Panc1 (cell line): ENCODE measurements at regions not wholly inside any gene's neighbourhood (a gene's known extent, or its start where the extent isn't known, plus 50 kb on each side); places are given as distances from the start of the nearest gene placed in this dataset.

Source experiments
- ATAC-seq: fragments of 200-7000 bp; cut with Tn5 transposase; 2 replicates; pipeline ENCODE4 v1.9.1; 2020; ENCODE audit warnings: mild to moderate bottlenecking, moderate library complexity
- BruUV-seq: library from RNA; stranded (reverse); fragments of 400-500 nt; replicated peaks from 2 replicates; lab custom pipeline; 2021; lab: Mats Ljungman, UMichigan
- CTCF ChIA-PET: fragments of 300-600 bp; sonication (Branson Sonifier 250); formaldehyde crosslinking; loops from one replicate; lab custom pipeline; 2022; ENCODE audit warnings: antibody characterized with exemption; lab: Charles Lee
- POLR2A ChIA-PET: fragments of 300-600 bp; sonication (Branson Sonifier 250); formaldehyde crosslinking; loops from one replicate; lab custom pipeline; 2022; ENCODE audit warnings: antibody characterized with exemption; lab: Charles Lee
- DNase-seq: peaks from one replicate; pipeline ENCODE4 v3.0.0-alpha.2; 2010; ENCODE audit warnings: low read depth, low spot score
- H3K27ac ChIP-seq: 2 replicates; pipeline ENCODE4 v1.5.1; 2011; ENCODE audit warnings: mild to moderate bottlenecking, low read length, inconsistent platforms
- H3K27me3 ChIP-seq: fragments of 200-500 bp; sonication (Bioruptor generic); 2 replicates; pipeline ENCODE4 v1.6.0; 2014; ENCODE audit warnings: low read length, inconsistent platforms; ENCODE audit not compliant: control insufficient read depth, insufficient read depth
- H3K36me3 ChIP-seq: fragments of 200-500 bp; sonication (Bioruptor generic); 2 replicates; pipeline ENCODE4 v1.5.1; 2014; ENCODE audit warnings: inconsistent platforms, mild to moderate bottlenecking, low read length, moderate library complexity; ENCODE audit not compliant: control insufficient read depth, insufficient read depth
- H3K4me1 ChIP-seq: 2 replicates; pipeline ENCODE4 v1.5.1; 2011; ENCODE audit warnings: inconsistent platforms, mild to moderate bottlenecking, low read length, moderate library complexity; ENCODE audit not compliant: control insufficient read depth, insufficient read depth
- H3K4me3 ChIP-seq, 2 experiments: 2 replicates each; pipeline ENCODE4 v1.5.1; 2011 to 2012; ENCODE audit warnings: low read depth in 2 of 2, low read length in 2 of 2, mild to moderate bottlenecking in 2 of 2, inconsistent platforms in 1 of 2, moderate library complexity in 1 of 2
- H3K9me3 ChIP-seq: fragments of 200-500 bp; sonication (Bioruptor generic); 2 replicates; pipeline ENCODE4 v1.5.1; 2014; ENCODE audit warnings: low read depth, mild to moderate bottlenecking, inconsistent platforms, low read length, moderate library complexity; ENCODE audit not compliant: control insufficient read depth, insufficient read depth
- POLR2AphosphoS5 ChIP-seq: IDR thresholded peaks from 2 replicates; pipeline ENCODE4 v1.6.1; 2012; ENCODE audit warnings: mild to moderate bottlenecking, low read depth, low read length, moderate library complexity
- SIN3A ChIP-seq: IDR thresholded peaks from 2 replicates; pipeline ENCODE4 v1.6.1; 2012; ENCODE audit warnings: low read depth, mild to moderate bottlenecking, low read length, moderate library complexity, borderline replicate concordance; ENCODE audit not compliant: insufficient read depth
- TCF7L2 ChIP-seq: IDR thresholded peaks from 2 replicates; pipeline ENCODE4 v1.6.1; 2011; ENCODE audit warnings: mild to moderate bottlenecking, low read depth, low read length, inconsistent platforms
- in situ Hi-C: cut with HindIII; loops from 2 replicates; pipeline ENCODE4 v1.10.0; 2016; ENCODE audit warnings: low sequenced_read_pairs, low pct_unique_long_range_greater_than_20kb
- intact Hi-C: fragments of 100-400 bp; cut with micrococcal nuclease; formaldehyde crosslinking; loops from one replicate; pipeline ENCODE4 v1.10.0; 2022; ENCODE audit not compliant: unreplicated experiment
- TF ChIP-seq, protein P1 (sequence below), 2 experiments: IDR thresholded peaks; 2 replicates each; pipeline ENCODE4 v1.6.1; 2011 to 2012; ENCODE audit warnings: low read depth in 2 of 2, control low read depth in 1 of 2, low read length in 1 of 2, mild to moderate bottlenecking in 1 of 2, moderate library complexity in 1 of 2; ENCODE audit not compliant: insufficient read depth in 1 of 2
- TF ChIP-seq, protein P2 (sequence below): fragments of 450-650 bp; IDR thresholded peaks from 2 replicates; pipeline ENCODE4 v1.5.1; 2017; ENCODE audit warnings: mild to moderate bottlenecking

DNA sequence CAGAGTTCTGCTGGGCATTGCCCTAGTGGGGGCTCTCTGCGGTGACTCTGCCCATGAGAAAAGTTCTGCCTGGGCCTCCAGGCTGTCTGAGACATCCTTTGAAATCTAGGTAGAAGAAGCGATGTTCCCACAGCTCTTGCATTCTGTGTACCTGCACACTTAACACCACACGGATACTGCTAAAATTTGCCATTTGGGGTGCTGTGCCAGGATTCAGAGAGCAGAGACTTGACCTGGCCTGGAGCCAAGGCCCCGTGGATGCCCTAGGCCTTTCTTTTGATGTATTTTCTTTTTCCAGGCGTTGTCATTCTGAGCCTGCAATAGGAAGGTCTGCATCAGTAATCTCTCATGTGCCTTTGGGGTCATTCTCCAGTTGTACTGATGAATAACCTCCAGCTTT, 89.3 kb upstream of the IL12B start:
- Histone ChIP-seq H3K27me3 (no peaks in the 10 kb centered on the region), H3K27ac (no peak overlapping the region), H3K9me3 (no peaks in the 10 kb centered on the region), H3K4me3 (no peak overlapping the region), H3K36me3 (no peaks in the 10 kb centered on the region), H3K4me1 (no peaks in the 10 kb centered on the region)
- CTCF ChIA-PET, result no interaction called here
- POLR2A ChIA-PET, result no interaction called here
- in situ Hi-C loops (no loop called here), intact Hi-C loops (no loop called here)
- ATAC-seq (no peak), DNase-seq (no peak)
- TF ChIP-seq, protein P1, sequence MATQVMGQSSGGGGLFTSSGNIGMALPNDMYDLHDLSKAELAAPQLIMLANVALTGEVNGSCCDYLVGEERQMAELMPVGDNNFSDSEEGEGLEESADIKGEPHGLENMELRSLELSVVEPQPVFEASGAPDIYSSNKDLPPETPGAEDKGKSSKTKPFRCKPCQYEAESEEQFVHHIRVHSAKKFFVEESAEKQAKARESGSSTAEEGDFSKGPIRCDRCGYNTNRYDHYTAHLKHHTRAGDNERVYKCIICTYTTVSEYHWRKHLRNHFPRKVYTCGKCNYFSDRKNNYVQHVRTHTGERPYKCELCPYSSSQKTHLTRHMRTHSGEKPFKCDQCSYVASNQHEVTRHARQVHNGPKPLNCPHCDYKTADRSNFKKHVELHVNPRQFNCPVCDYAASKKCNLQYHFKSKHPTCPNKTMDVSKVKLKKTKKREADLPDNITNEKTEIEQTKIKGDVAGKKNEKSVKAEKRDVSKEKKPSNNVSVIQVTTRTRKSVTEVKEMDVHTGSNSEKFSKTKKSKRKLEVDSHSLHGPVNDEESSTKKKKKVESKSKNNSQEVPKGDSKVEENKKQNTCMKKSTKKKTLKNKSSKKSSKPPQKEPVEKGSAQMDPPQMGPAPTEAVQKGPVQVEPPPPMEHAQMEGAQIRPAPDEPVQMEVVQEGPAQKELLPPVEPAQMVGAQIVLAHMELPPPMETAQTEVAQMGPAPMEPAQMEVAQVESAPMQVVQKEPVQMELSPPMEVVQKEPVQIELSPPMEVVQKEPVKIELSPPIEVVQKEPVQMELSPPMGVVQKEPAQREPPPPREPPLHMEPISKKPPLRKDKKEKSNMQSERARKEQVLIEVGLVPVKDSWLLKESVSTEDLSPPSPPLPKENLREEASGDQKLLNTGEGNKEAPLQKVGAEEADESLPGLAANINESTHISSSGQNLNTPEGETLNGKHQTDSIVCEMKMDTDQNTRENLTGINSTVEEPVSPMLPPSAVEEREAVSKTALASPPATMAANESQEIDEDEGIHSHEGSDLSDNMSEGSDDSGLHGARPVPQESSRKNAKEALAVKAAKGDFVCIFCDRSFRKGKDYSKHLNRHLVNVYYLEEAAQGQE (IDR thresholded peaks at IDR 0.05; ENCODE audit: insufficient read depth in 1 of 2, low read depth in 2 of 2, low read length in 1 of 2), result no peak
- TF ChIP-seq SIN3A (no peak), POLR2AphosphoS5 (no peak), TCF7L2 (no peak)
- TF ChIP-seq, protein P2, sequence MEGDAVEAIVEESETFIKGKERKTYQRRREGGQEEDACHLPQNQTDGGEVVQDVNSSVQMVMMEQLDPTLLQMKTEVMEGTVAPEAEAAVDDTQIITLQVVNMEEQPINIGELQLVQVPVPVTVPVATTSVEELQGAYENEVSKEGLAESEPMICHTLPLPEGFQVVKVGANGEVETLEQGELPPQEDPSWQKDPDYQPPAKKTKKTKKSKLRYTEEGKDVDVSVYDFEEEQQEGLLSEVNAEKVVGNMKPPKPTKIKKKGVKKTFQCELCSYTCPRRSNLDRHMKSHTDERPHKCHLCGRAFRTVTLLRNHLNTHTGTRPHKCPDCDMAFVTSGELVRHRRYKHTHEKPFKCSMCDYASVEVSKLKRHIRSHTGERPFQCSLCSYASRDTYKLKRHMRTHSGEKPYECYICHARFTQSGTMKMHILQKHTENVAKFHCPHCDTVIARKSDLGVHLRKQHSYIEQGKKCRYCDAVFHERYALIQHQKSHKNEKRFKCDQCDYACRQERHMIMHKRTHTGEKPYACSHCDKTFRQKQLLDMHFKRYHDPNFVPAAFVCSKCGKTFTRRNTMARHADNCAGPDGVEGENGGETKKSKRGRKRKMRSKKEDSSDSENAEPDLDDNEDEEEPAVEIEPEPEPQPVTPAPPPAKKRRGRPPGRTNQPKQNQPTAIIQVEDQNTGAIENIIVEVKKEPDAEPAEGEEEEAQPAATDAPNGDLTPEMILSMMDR, result no peak
- no TSS peak for BruUV-seq

DNA sequence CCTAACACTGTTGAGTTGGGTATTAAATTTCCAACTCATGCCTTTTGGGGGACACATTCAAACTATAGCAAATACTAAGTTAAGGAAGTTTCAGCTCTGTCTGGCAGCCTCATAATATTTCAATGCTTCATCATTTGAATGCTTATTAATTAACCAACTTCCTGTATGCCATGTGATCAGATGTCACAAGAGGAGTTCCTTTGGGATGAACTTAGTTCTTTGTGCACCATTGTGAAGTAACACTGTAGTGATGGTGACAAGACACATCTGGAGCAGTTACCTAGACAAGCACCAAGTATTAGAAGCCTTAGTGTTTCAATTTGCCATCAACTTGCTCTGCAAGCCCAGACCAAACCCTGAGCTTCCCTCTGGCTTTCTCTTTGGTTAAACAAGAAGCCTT, 90.7 kb upstream of the IL12B start:
- ChIA-PET CTCF (no interaction called here), POLR2A (no interaction called here)
- in situ Hi-C loops (no loop called here), intact Hi-C loops (no loop called here)
- H3K27me3 ChIP-seq, result no peaks in the 10 kb centered on the region
- H3K27ac ChIP-seq, result no peak overlapping the region
- no peak overlapping the region for H3K4me3 ChIP-seq
- BruUV-seq, result no TSS peak
- H3K4me1 ChIP-seq, result no peaks in the 10 kb centered on the region
- TF ChIP-seq TCF7L2, result no peak
- no peak for TF ChIP-seq SIN3A
- TF ChIP-seq, protein P2, result no peak
- no peak for TF ChIP-seq POLR2AphosphoS5
- TF ChIP-seq, protein P1 (IDR thresholded peaks at IDR 0.05; ENCODE audit: insufficient read depth in 1 of 2, low read depth in 2 of 2, low read length in 1 of 2), result no peak
- ATAC-seq (no peak), DNase-seq (no peak)
- H3K36me3 ChIP-seq, result no peaks in the 10 kb centered on the region
- no peaks in the 10 kb centered on the region for H3K9me3 ChIP-seq
